Stomach (tissue), 4 donors: ENCODE measurements at regions not wholly inside any gene's neighbourhood (a gene's known extent, or its start where the extent isn't known, plus 50 kb on each side); places are given as distances from the start of the nearest gene placed in this dataset.

Source experiments
- EP300 ChIP-seq: sonication (generic); formaldehyde crosslinking; IDR thresholded peaks from one replicate; pipeline ENCODE4 v1.6.1; 2017; ENCODE audit warnings: antibody characterized with exemption
- POLR2A ChIP-seq, 4 donors: fragments of 450-650 bp; IDR thresholded peaks; one replicate each; pipeline ENCODE4 v1.6.1; 2016; ENCODE audit warnings: antibody characterized with exemption in 4 of 4, control low read depth in 2 of 4, mild to moderate bottlenecking in 1 of 4, moderate library complexity in 1 of 4
- POLR2AphosphoS5 ChIP-seq, 3 donors: sonication (generic); formaldehyde crosslinking; IDR thresholded peaks; one replicate each; pipeline ENCODE4 v1.6.1; 2016; ENCODE audit warnings: antibody characterized with exemption in 3 of 3
- TF ChIP-seq, protein P1 (sequence below), 7 experiments: fragments of 450-650 bp in 4 of 7; fragments of 200-600 bp in 3 of 7; sonication (generic) in 3 of 7; IDR thresholded peaks; one replicate each; pipeline ENCODE4 v1.5.1; 2016 to 2019; ENCODE audit warnings: antibody characterized with exemption in 7 of 7, control low read depth in 2 of 7, mild to moderate bottlenecking in 1 of 7

DNA sequence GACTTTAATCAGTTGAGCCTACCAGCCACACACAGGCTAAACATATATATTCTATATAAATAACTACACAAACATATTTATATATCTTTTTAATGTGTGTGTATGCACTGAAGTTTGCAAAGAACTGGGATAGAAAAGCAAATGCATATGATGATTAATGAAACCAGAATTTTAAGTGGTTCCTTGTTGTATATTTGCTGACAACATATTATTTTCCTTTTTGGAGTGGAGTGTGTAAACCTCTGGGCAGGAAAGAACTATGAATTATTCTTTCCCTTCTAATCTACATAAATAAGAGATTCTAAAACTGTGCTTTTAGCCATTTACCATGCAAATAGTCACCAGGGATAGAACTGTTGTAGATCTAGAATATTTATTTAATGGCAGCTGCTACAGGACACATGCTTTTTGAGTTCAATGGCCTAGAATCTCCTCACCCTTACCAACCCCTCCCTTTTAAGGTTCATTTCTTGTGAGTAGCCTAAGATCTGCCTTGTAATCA is 187.6 kb downstream of the BACH1 start:
- TF ChIP-seq, protein P1, sequence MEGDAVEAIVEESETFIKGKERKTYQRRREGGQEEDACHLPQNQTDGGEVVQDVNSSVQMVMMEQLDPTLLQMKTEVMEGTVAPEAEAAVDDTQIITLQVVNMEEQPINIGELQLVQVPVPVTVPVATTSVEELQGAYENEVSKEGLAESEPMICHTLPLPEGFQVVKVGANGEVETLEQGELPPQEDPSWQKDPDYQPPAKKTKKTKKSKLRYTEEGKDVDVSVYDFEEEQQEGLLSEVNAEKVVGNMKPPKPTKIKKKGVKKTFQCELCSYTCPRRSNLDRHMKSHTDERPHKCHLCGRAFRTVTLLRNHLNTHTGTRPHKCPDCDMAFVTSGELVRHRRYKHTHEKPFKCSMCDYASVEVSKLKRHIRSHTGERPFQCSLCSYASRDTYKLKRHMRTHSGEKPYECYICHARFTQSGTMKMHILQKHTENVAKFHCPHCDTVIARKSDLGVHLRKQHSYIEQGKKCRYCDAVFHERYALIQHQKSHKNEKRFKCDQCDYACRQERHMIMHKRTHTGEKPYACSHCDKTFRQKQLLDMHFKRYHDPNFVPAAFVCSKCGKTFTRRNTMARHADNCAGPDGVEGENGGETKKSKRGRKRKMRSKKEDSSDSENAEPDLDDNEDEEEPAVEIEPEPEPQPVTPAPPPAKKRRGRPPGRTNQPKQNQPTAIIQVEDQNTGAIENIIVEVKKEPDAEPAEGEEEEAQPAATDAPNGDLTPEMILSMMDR (IDR thresholded peaks at IDR 0.05) = no peak
- TF ChIP-seq POLR2A (IDR thresholded peaks at IDR 0.05) (no peak), POLR2AphosphoS5 (IDR thresholded peaks at IDR 0.05) (no peak), EP300 (no peak)
